Upper lobe of right lung (tissue), 1 donor: ENCODE measurements at regions not wholly inside any gene's neighbourhood (a gene's known extent, or its start where the extent isn't known, plus 50 kb on each side); places are given as distances from the start of the nearest gene placed in this dataset.

ENCODE experiments used
- ATAC-seq: fragments of 200-7000 bp; cut with Tn5 transposase; one replicate; pipeline ENCODE4 v1.9.1; 2020; ENCODE audit warnings: mild to moderate bottlenecking, moderate library complexity
- DNase-seq: peaks from one replicate; pipeline ENCODE4 v3.0.0-alpha.2; 2020
- H3K27ac ChIP-seq: fragments of 200-600 bp; one replicate; pipeline ENCODE4 v1.8.0; 2022
- H3K27me3 ChIP-seq: fragments of 200-600 bp; one replicate; pipeline ENCODE4 v1.8.0; 2022; ENCODE audit warnings: mild to moderate bottlenecking
- H3K36me3 ChIP-seq: fragments of 200-600 bp; one replicate; pipeline ENCODE4 v1.8.0; 2022
- H3K4me1 ChIP-seq: fragments of 200-600 bp; one replicate; pipeline ENCODE4 v1.8.0; 2022
- H3K4me3 ChIP-seq: fragments of 200-600 bp; one replicate; pipeline ENCODE4 v1.8.0; 2022; ENCODE audit warnings: mild to moderate bottlenecking
- H3K9me3 ChIP-seq: fragments of 200-600 bp; one replicate; pipeline ENCODE4 v1.8.0; 2022
- CTCF ChIP-seq: fragments of 200-600 bp; IDR thresholded peaks from one replicate; pipeline ENCODE4 v1.8.0; 2022; ENCODE audit warnings: antibody characterized with exemption
- intact Hi-C: fragments of 100-400 bp; cut with DNase I; formaldehyde crosslinking; loops from one replicate; pipeline ENCODE4 v1.11.0; 2022
- donor health status: DM: no; HTN: yes; CAD: no; lungs with severe emphysema.

- TF ChIP-seq CTCF: no peak
- peaks cover 13% of the 10 kb centered on the region for H3K4me1 ChIP-seq
- DNase-seq (no peak), ATAC-seq (no peak)
- no peaks in the 10 kb centered on the region for H3K36me3 ChIP-seq
- no peak overlapping the region for H3K27ac ChIP-seq
- H3K9me3 ChIP-seq: no peaks in the 10 kb centered on the region
- intact Hi-C loops: no loop called here
- no peak overlapping the region for H3K4me3 ChIP-seq
- H3K27me3 ChIP-seq: no peaks in the 10 kb centered on the region
These were observed 166.9 kb upstream of the TNFAIP3 start for GRCh38 chr6:137700161-137700560.

GRCh38 chr6:137700751-137701477 is 166.1 kb upstream of the TNFAIP3 start:
- Histone ChIP-seq H3K9me3 (no peaks in the 10 kb centered on the region), H3K27me3 (no peaks in the 10 kb centered on the region), H3K36me3 (no peaks in the 10 kb centered on the region), H3K4me3 (no peak overlapping the region), H3K27ac (no peak overlapping the region), H3K4me1 (peaks cover 13% of the 10 kb centered on the region)
- no peak for TF ChIP-seq CTCF
- no peak for DNase-seq
- ATAC-seq: no peak
- intact Hi-C loops: no loop called here

- ATAC-seq (no peak), DNase-seq (no peak)
- peaks cover 7% of the 10 kb centered on the region for H3K4me1 ChIP-seq
- no peak overlapping the region for H3K27ac ChIP-seq
- intact Hi-C loops: no loop called here
- H3K27me3 ChIP-seq: no peaks in the 10 kb centered on the region
- H3K36me3 ChIP-seq: no peaks in the 10 kb centered on the region
- H3K9me3 ChIP-seq: no peaks in the 10 kb centered on the region
- H3K4me3 ChIP-seq: no peak overlapping the region
- no peak for TF ChIP-seq CTCF
These were observed 165.1 kb upstream of the TNFAIP3 start for GRCh38 chr6:137701942-137702341.

- no peak overlapping the region for H3K27ac ChIP-seq
- H3K27me3 ChIP-seq: no peaks in the 10 kb centered on the region
- TF ChIP-seq CTCF: no peak
- ATAC-seq (no peak), DNase-seq (no peak)
- intact Hi-C loops: no loop called here
- no peaks in the 10 kb centered on the region for H3K36me3 ChIP-seq
- H3K4me3 ChIP-seq: no peak overlapping the region
- H3K9me3 ChIP-seq: no peaks in the 10 kb centered on the region
- peaks cover 5% of the 10 kb centered on the region for H3K4me1 ChIP-seq
These were observed 164.2 kb upstream of the TNFAIP3 start for GRCh38 chr6:137702791-137703424.

- no peak for TF ChIP-seq CTCF
- intact Hi-C loops: loop anchor here (5.0 kb wide), 2 partner anchors 163 to 233 kb away; partner anchors contain the start of gene TNFAIP3
- no peak for DNase-seq
These were observed 162.3 kb upstream of the TNFAIP3 start for GRCh38 chr6:137704802-137705159.

More at GRCh38 chr6:137704802-137705159, 162.3 kb upstream of the TNFAIP3 start:
- Histone ChIP-seq H3K4me3 (no peak overlapping the region), H3K4me1 (peaks cover 12% of the 10 kb centered on the region), H3K27ac (no peak overlapping the region), H3K36me3 (no peaks in the 10 kb centered on the region), H3K27me3 (no peaks in the 10 kb centered on the region), H3K9me3 (no peaks in the 10 kb centered on the region)
- ATAC-seq: no peak
